ENCODE measurements at regions not wholly inside any gene's neighbourhood (a gene's known extent, or its start where the extent isn't known, plus 50 kb on each side); places are given as distances from the start of the nearest gene placed in this dataset.
A peak's percentile ranks its signal among the peaks of the same experiment; 100 is the strongest.

DNA sequence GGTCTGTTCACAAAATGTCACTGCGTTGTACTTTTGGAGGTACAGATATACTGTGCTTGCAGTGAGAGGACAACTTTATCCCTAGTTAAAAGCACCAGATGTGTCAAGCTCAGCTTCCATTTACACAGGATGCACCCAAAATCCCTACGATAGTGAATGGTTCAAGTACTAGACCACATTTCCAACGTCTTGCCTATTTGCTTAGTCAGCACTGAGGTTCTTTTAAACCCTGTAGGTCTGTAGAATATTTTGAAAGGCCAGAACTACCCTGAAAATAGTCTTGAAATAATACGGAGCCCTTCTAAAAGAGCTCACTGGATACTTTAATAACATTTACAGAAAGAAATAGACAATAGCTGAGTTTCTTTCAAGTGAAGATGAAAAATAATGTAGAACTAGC lies 466.1 kb downstream of the FUT8 start:
- DNase-seq: no peak

DNA sequence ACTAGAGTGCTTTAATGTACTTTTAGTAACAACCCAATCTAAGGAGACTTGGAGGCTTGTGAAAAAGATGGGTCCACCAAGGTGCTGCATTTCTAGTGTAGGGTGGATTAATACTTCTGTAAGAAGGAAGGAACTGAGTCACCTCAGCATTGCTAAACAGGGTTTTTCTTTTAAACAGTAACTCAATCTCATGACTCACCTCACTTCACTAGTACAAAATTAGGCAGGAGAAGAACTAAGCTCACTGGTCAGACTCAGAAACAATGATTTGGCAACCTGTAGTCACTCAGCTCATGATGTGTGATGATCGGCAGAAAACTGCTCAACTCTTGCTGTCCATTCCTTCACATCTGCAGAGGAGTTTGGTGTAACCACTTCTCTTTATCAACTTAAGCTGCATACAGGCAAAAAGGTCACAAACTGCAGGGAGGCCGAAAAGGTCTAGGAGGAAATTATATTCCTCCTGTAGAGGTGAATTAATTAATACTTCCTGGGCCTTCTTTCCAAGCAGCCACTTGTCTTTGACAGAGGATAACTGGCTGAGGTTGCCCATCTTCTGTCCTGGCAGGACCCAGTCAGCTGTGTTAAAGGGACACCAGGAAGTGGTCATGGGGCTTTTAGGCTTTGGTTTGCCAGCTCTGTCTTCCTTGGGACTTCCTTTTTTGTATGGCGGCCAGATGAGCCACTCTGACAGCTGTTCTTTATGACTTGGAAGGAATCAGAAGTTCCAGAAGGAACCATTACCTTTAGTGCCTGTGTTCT lies 466.9 kb downstream of the FUT8 start:
- no peak for DNase-seq

- DNase-seq: no peak
These were observed 468.0 kb downstream of the FUT8 start for GRCh38 chr14:65880507-65880906.

- no peak for DNase-seq
These were observed 469.1 kb downstream of the FUT8 start for GRCh38 chr14:65881642-65882041.

- no peak for DNase-seq
These were observed 476.1 kb downstream of the FUT8 start for GRCh38 chr14:65888677-65889076.

DNA sequence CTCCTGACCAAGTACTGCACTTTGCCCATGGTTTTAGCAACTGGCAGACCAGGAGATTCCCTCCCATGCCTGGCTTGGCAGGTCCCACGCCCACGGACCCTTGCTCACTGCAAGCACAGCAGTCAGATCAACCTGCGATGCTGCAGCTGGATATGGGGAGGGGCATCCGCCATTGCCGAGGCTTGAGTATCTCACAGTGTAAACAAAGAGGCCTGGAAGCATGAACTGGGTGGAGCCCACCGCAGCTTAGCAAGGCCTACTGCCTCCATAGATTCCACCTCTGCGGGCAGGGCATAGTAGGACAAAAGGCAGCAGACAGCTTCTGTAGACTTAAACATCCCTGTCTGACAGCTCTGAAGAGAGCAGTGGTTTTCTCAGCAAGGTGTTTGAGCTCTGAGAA lies 479.8 kb downstream of the FUT8 start:
- DNase-seq: no peak

- no peak for DNase-seq
These were observed 487.6 kb downstream of the FUT8 start for GRCh38 chr14:65900164-65900563.

DNA sequence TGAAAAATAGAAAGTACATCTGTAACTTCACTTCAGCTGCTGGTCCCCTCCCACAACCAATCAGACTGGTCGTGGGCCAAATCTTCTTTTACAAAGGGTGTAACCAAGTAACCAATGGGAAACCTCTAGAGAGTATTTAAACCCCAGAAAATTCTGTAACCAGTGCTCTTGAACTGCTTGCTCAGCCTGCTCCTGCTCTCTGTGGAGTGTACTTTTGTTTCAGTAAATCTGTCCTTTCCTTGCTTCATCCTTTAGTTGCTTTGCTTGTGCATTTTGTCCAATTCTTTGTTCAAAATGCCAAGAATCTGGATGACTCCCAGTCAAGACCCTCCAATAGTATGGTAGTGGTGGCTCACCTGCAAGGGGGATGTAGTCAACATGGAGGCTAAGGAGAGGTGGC lies 489.1 kb downstream of the FUT8 start:
- no peak for DNase-seq

DNA sequence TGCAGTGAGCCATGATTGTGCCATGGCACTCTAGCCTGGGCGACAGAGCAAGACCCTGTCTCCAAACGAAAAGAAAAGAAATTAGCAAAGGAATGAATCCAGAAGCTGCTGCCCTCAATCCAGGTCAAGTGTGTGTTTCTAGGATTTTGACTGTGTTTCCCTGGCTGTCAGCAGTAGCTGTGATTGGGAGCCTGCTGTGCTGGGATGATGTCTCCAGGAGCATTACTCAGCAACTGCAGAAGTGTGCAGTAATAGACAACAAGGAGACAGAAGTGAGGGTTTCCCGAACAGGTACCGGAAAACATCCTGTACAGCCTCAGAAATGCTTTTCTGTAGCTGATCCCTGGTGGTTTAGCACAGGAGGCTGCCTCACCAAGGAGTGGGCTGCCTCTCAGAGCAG lies 492.5 kb downstream of the FUT8 start:
- DNase-seq: no peak

GRCh38 chr14:65906344-65906743 lies 493.8 kb downstream of the FUT8 start:
- DNase-seq: no peak

- no peak for DNase-seq
These were observed 494.4 kb downstream of the FUT8 start for GRCh38 chr14:65906948-65907347.

DNA sequence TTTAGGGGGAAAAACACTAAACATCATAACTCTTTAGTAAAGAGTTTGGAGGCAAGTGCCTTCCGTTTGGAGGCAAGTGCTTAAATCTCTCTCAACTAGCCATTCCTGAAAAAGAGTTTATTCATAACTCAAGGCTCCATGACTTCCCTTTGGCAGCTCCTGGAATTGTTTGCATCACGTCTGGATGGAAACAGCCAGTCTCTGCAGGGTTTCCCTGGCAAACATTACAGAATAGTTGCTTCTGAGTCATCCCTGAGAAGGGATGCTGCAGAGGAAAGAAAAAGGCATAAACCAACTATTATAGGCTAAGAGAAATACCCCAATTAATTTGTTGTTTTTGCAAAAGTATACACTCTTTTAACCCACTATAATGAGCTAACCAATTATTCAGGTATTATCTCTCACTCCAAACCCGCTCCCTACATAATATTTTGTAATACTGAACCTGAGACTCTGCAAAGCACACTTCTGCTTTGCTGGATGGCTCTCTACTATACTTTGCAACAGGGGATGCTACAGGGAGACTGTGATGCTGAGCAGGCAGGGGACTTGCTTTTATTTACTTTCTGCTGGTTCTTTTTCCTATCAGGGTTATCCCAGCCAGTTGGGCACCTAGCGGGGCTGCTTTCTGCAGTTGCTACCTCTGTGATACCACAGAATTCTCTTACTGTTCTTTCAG lies 497.7 kb downstream of the FUT8 start:
- no peak for DNase-seq

GRCh38 chr14:65915125-65915524 lies 502.6 kb downstream of the FUT8 start:
- no peak for DNase-seq

DNA sequence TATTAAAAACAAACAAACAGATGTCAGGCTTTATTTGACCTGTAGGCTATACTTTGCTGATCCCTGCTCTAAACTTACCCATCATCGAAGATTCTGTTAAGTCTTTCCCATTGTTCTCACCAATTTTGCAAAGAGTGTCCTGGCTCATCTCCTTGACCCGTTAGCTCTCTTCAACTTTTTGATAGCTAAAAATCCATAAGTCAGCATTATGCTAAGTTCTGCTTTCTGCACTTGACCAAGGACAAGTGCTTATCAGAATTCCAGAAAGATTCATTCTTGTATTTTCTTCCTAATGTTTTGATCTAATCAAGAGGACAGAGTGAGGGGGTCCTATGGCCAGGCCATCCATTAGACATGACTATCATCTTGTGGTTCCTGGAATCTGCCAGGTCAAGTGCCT lies 503.5 kb downstream of the FUT8 start:
- no peak for DNase-seq

- no peak for DNase-seq
These were observed 508.5 kb downstream of the FUT8 start for GRCh38 chr14:65920996-65921395.

- DNase-seq: no peak
These were observed 509.6 kb downstream of the FUT8 start for GRCh38 chr14:65922142-65922541.

DNA sequence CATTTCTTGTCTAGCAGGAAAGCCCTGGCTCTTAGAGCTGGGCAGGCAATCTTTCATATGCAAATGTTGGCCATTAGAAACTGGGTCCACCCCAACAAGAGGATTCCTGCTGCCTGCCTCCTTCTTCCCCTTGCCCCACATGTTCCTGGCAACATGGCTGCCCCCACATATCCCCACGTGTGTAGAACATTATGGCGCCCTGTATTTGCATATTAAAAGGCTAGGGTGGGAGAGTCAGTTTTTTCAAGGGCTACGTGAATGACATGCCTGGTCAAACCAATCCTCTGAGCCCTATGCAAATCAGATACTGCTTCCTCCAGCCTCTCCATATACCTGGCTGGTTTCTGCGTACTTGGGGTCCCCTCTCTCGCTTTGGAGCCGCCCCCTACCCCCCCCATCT lies 514.0 kb downstream of the FUT8 start:
- no peak for DNase-seq

GRCh38 chr14:65926935-65927700 lies 514.6 kb downstream of the FUT8 start:
- no peak for DNase-seq

GRCh38 chr14:65927931-65928356 lies 515.4 kb downstream of the FUT8 start:
- peak; percentile 86 for DNase-seq

- DNase-seq: no peak
These were observed 516.5 kb downstream of the FUT8 start for GRCh38 chr14:65928995-65929394.

DNA sequence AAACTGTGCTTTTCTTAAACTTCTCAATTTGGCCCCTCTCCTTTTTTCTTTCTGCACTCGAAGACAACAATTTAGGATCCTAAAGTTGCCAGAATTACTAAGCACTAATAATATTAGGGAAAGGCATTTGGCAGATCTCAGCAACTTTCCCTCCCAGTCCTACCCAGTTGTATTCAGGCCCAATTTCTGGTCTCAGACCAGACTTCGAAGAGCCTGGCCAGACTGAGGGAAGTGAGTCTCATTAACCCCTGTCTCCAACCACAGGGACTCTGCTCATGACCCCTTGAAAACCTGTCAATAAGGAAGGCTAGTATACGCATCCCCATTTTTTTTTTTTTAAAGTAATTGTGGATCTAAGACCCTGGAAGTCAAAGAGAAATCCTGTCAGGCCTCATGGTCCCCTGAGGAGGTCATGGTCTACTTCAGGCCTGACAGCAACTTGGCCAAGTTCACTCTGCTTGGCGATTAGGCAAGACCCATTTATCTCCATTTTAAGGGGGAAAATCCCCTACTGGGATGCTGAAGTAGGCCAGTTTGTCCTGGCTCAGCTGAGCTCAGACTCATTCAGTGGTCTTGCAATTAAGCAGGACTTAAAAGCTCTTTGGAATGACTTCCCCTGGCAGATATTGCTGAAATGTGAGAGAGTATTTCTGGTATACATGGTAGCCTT lies 521.0 kb downstream of the FUT8 start:
- DNase-seq: no peak

DNA sequence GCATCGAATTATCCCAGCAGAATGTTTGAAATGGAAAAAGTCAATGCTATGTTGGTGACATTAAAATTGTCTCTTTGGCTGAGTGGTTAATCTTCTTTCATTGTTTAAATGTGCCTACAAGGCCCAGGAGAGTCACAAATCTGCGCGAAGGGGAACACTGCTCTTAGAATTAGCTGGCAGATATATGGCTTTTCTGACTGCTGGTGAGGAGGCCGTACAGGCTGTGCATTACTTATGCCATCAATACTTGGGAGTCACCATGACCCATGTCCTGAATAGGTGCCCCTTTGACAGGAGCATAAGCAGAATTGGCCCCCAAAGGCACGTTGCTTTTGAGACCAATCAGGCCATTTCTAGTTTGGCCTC lies 521.5 kb downstream of the FUT8 start:
- no peak for DNase-seq

- no peak for DNase-seq
These were observed 523.9 kb downstream of the FUT8 start for GRCh38 chr14:65936342-65936975.
